K562 (cell line): ENCODE measurements at regions not wholly inside any gene's neighbourhood (a gene's known extent, or its start where the extent isn't known, plus 50 kb on each side); places are given as distances from the start of the nearest gene placed in this dataset.

Source experiments
- ATAC-seq: fragments of 200-7000 bp; cut with Tn5 transposase; 3 replicates; pipeline ENCODE4 v1.9.1; 2020; ENCODE audit warnings: moderate library complexity
- BruUV-seq: library from RNA; stranded (reverse); fragments of 400-500 nt; replicated peaks from 2 replicates; lab custom pipeline; 2021; lab: Mats Ljungman, UMichigan
- CTCF ChIA-PET: fragments of 300-600 bp; formaldehyde crosslinking; extraction: SDS; loops from one replicate; lab custom pipeline; 2021; ENCODE audit warnings: low intra/inter-chr PET ratio; lab: Yijun Ruan, JAX
- POLR2A ChIA-PET: fragments of 300-600, 350-650 bp; sonication (Branson Sonifier 250); formaldehyde crosslinking; extraction: SDS; loops from one replicate; lab custom pipeline; 2021; ENCODE audit warnings: antibody characterized with exemption, inconsistent platforms; lab: Yijun Ruan, JAX
- DNase-seq, 4 experiments: peaks; one replicate each; pipeline versions ENCODE4 v3.0.0 to v3.0.0-alpha.2; 2011 to 2018; ENCODE audit warnings: low spot score in 3 of 4, mixed read lengths in 3 of 4; ENCODE audit errors: extremely low read depth in 1 of 4
- FAIRE-seq: peaks from 2 replicates; lab custom pipeline; 2011; peaks lifted over from hg19 to GRCh38; lab: Jason Lieb, UNC
- H2AFZ ChIP-seq: 2 replicates; pipeline ENCODE4 v1.6.0; 2011; ENCODE audit warnings: low read depth, low read length, control low read depth, inconsistent platforms
- H3K27ac ChIP-seq: fragments of 200-600 bp; 3 replicates; pipeline ENCODE4 v1.8.0; 2011; ENCODE audit warnings: low read depth, mild to moderate bottlenecking, control low read depth, inconsistent platforms, low read length, moderate library complexity, mixed read lengths; ENCODE audit errors: extremely low read depth
- H3K27me3 ChIP-seq, 2 experiments: fragments of 300-600 bp in 1 of 2; 2 replicates in 1 of 2; 3 replicates in 1 of 2; pipeline versions ENCODE4 v1.6.0 to v1.8.0; 2011; ENCODE audit warnings: inconsistent platforms in 2 of 2, low read length in 2 of 2, mild to moderate bottlenecking in 1 of 2, mixed read lengths in 1 of 2, moderate library complexity in 1 of 2; ENCODE audit not compliant: control insufficient read depth in 2 of 2, insufficient read depth in 2 of 2
- H3K36me3 ChIP-seq: fragments of 300-600 bp; 3 replicates; pipeline ENCODE4 v1.8.0; 2011; ENCODE audit warnings: mild to moderate bottlenecking, low read length, inconsistent platforms; ENCODE audit not compliant: control insufficient read depth, insufficient read depth
- H3K4me1 ChIP-seq, 2 experiments: fragments of 200-600 bp in 1 of 2; replicated peaks in 1 of 2; 2 replicates in 1 of 2; 3 replicates in 1 of 2; pipeline versions ENCODE4 v1.5.1 to v1.8.0; 2011; ENCODE audit warnings: inconsistent platforms in 2 of 2, low read length in 2 of 2, mild to moderate bottlenecking in 1 of 2, mixed read lengths in 1 of 2, moderate library complexity in 1 of 2; ENCODE audit not compliant: control insufficient read depth in 2 of 2, insufficient read depth in 2 of 2
- H3K4me2 ChIP-seq: 2 replicates; pipeline ENCODE4 v1.6.1; 2011; ENCODE audit warnings: low read length, control low read depth, inconsistent platforms, mixed read lengths; ENCODE audit not compliant: insufficient read depth
- H3K4me3 ChIP-seq: fragments of 200-600 bp; sonication (generic), shearing (Covaris generic); 2 replicates; pipeline ENCODE4 v1.5.1; 2016; ENCODE audit warnings: control low read depth, inconsistent platforms
- H3K79me2 ChIP-seq: fragments of 200-600 bp; 3 replicates; pipeline ENCODE4 v1.8.0; 2011; ENCODE audit warnings: low read length, inconsistent platforms; ENCODE audit not compliant: control insufficient read depth, insufficient read depth
- H3K9ac ChIP-seq, 2 experiments: 2 replicates each; pipeline versions ENCODE4 v1.6.0 to v1.6.1; 2011; ENCODE audit warnings: low read depth in 2 of 2, low read length in 2 of 2, control low read depth in 1 of 2, inconsistent platforms in 1 of 2, mild to moderate bottlenecking in 1 of 2, mixed read lengths in 1 of 2; ENCODE audit not compliant: insufficient read depth in 1 of 2
- H3K9me1 ChIP-seq: one replicate; pipeline ENCODE4 v1.6.0; 2011; ENCODE audit warnings: inconsistent platforms, mild to moderate bottlenecking, low read length, moderate library complexity; ENCODE audit not compliant: control insufficient read depth, insufficient read depth
- H3K9me3 ChIP-seq: replicated peaks from 2 replicates; pipeline ENCODE4 v1.5.1; 2011; ENCODE audit warnings: low read depth, low read length, inconsistent platforms; ENCODE audit not compliant: control insufficient read depth, insufficient read depth
- H4K20me1 ChIP-seq: replicated peaks from 2 replicates; pipeline ENCODE4 v1.6.1; 2011; ENCODE audit warnings: low read length, inconsistent platforms, mixed read lengths; ENCODE audit not compliant: control insufficient read depth, insufficient read depth
- CSDE1 ChIP-seq, 2 experiments: fragments of 450-650 bp; IDR thresholded peaks; 2 replicates each; pipeline ENCODE4 v1.6.1; 2016; ENCODE audit warnings: mild to moderate bottlenecking in 1 of 2
- DNMT1 ChIP-seq: fragments of 450-650 bp; IDR thresholded peaks from 2 replicates; pipeline ENCODE4 v1.6.1; 2016; ENCODE audit warnings: antibody characterized with exemption, mild to moderate bottlenecking
- EP300 ChIP-seq: IDR thresholded peaks from 2 replicates; pipeline ENCODE4 v1.6.1; 2012; ENCODE audit warnings: low read length, improper control_type of control experiment
- ETV5 ChIP-seq: sonication (generic); formaldehyde crosslinking; IDR thresholded peaks from 2 replicates; pipeline ENCODE4 v1.4.0; 2020; ENCODE audit warnings: low read depth, mild to moderate bottlenecking, missing genetic modification reagents
- GTF2B ChIP-seq: IDR thresholded peaks from 2 replicates; pipeline ENCODE4 v1.6.1; 2011; ENCODE audit not compliant: insufficient read length; ENCODE audit errors: extremely low read depth
- JUND ChIP-seq, 2 experiments: IDR thresholded peaks; 2 replicates in 1 of 2; 3 replicates in 1 of 2; pipeline ENCODE4 v1.6.1; 2011; ENCODE audit warnings: borderline replicate concordance in 2 of 2, low read depth in 2 of 2, low read length in 2 of 2, improper control_type of control experiment in 1 of 2, missing biosample characterization in 1 of 2, missing genetic modification characterization in 1 of 2, missing genetic modification reagents in 1 of 2
- MAX ChIP-seq: sonication (generic); formaldehyde crosslinking; IDR thresholded peaks from 2 replicates; pipeline ENCODE4 v1.9.0; 2022; ENCODE audit warnings: mild to moderate bottlenecking, missing genetic modification reagents
- MCM2 ChIP-seq: fragments of 450-650 bp; IDR thresholded peaks from 2 replicates; pipeline ENCODE4 v1.6.1; 2017; ENCODE audit warnings: low read depth, mild to moderate bottlenecking
- NR2C1 ChIP-seq, 2 experiments: fragments of 450-650 bp; IDR thresholded peaks; 2 replicates each; pipeline ENCODE4 v1.6.1; 2017; ENCODE audit warnings: mild to moderate bottlenecking in 2 of 2, antibody characterized with exemption in 1 of 2, inconsistent platforms in 1 of 2, missing compliant biosample characterization in 1 of 2, missing genetic modification characterization in 1 of 2
- POLR2G ChIP-seq: fragments of 200-400 bp; formaldehyde crosslinking; IDR thresholded peaks from 2 replicates; pipeline ENCODE4 v1.6.1; 2017; ENCODE audit warnings: low read depth, mild to moderate bottlenecking, antibody characterized with exemption, low read length, moderate library complexity
- SMAD2 ChIP-seq: fragments of 150-350 bp; IDR thresholded peaks from 2 replicates; pipeline ENCODE4 v1.6.1; 2014; ENCODE audit warnings: low read depth, mild to moderate bottlenecking, low read length
- SMAD4 ChIP-seq: fragments of 250-450 bp; sonication (Bioruptor Pico); conservative IDR thresholded peaks from 2 replicates; pipeline ENCODE4 v1.8.0; 2021; ENCODE audit warnings: inconsistent platforms, mild to moderate bottlenecking, moderate library complexity
- TBL1XR1 ChIP-seq, 2 experiments: IDR thresholded peaks; 2 replicates each; pipeline ENCODE4 v1.6.1; 2012; ENCODE audit warnings: improper control_type of control experiment in 2 of 2, low read length in 2 of 2, mild to moderate bottlenecking in 1 of 2
- ZKSCAN3 ChIP-seq: fragments of 250-450 bp; sonication (Bioruptor Pico); IDR thresholded peaks from 2 replicates; pipeline ENCODE4 v1.4.0; 2020
- ZNF253 ChIP-seq: fragments of 250-450 bp; sonication (Bioruptor Pico); conservative IDR thresholded peaks from 2 replicates; pipeline ENCODE4 v1.6.1; 2021; ENCODE audit warnings: mild to moderate bottlenecking
- ZNF347 ChIP-seq: fragments of 450-650 bp; formaldehyde crosslinking; IDR thresholded peaks from 2 replicates; pipeline ENCODE4 v1.4.0; 2020; ENCODE audit warnings: low read depth, mild to moderate bottlenecking, moderate library complexity
- ZNF395 ChIP-seq: fragments of 200-800 bp; sonication (Bioruptor generic); IDR thresholded peaks from 2 replicates; pipeline ENCODE4 v1.6.1; 2017; ENCODE audit warnings: missing genetic modification characterization, missing compliant biosample characterization
- ZNF583 ChIP-seq: fragments of 250-450 bp; sonication (Bioruptor Pico); IDR thresholded peaks from 2 replicates; pipeline ENCODE4 v1.4.0; 2020
- ZNF764 ChIP-seq: fragments of 250-450 bp; sonication (Bioruptor Pico); IDR thresholded peaks from 2 replicates; pipeline ENCODE4 v1.4.0; 2020; ENCODE audit warnings: low read depth, mild to moderate bottlenecking, moderate library complexity
- ZNF766 ChIP-seq: fragments of 200-800 bp; sonication (Bioruptor generic); conservative IDR thresholded peaks from 2 replicates; pipeline ENCODE4 v1.6.1; 2016; ENCODE audit warnings: missing genetic modification characterization, missing compliant biosample characterization
- WGBS: fragments of 100-300 bp; shearing (Covaris generic); methylation state at CpG from one replicate; pipeline ENCODE4 v1.1.6; 2016; ENCODE audit warnings: low coverage, mixed read lengths; ENCODE audit not compliant: insufficient coverage; ENCODE audit errors: missing lambda C conversion rate; 5-methylcytosine and 5-hydroxymethylcytosine counted together
- in situ Hi-C: fragments of 300-500 bp; cut with MboI; formaldehyde crosslinking; loops from 4 replicates; pipeline ENCODE4 v1.15.0; 2018; ENCODE audit warnings: inconsistent platforms, mixed read lengths
- intact Hi-C: fragments of 100-400 bp; cut with micrococcal nuclease; formaldehyde crosslinking; loops from 2 replicates; pipeline ENCODE4 v1.14.2; 2022
- TF ChIP-seq, protein P1 (sequence below): sonication (generic); formaldehyde crosslinking; IDR thresholded peaks from 2 replicates; pipeline ENCODE4 v1.8.1; 2023; ENCODE audit warnings: mild to moderate bottlenecking, missing genetic modification reagents, moderate library complexity

DNA sequence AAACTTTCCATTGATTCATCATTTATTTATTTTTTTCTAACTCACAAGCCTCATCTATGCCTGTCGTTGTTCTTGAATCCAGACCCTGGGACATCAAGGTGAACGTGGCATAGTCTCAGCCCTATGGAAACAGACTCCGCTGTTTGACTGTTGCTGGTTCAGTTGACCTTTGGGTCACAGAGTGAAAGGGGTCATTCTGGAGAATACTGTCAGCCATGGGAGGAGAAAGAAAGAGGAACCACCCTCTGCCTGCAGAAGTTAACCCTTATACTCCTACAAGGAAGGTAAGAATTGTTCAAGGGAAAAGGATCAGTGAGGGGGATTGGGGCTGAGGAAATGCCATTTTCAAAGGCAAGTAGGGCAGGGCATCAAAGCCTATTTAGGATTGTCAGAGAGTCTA is 387.6 kb upstream of the MAF start:
- Histone ChIP-seq H3K4me2 (no peak overlapping the region), H3K9me3 (no peaks in the 10 kb centered on the region), H3K27me3 (no peaks in the 10 kb centered on the region), H3K27ac (peak overlapping the region; percentile 42; the same call in 1 of the 3 replicates), H3K79me2 (no peaks in the 10 kb centered on the region), H2AFZ (peak overlapping the region; percentile 58), H3K9me1 (no peaks in the 10 kb centered on the region), H3K9ac (no peak overlapping the region), H3K36me3 (no peaks in the 10 kb centered on the region), H3K4me1 (peaks cover 0 to 21% of the 10 kb centered on the region in 2 experiments; a peak in 4 of 5 replicates), H3K4me3 (no peak overlapping the region), H4K20me1 (no peaks in the 10 kb centered on the region)
- ATAC-seq (peak; percentile 56), DNase-seq (peak in 1 of 4 experiments; percentile 23), FAIRE-seq (no peak)
- WGBS, result 41% methylated on average over 3 of the region's 3 CpGs
- in situ Hi-C loops, result no loop called here
- intact Hi-C loops, result no loop called here
- BruUV-seq, result no TSS peak
- POLR2A ChIA-PET, result no interaction called here
- CTCF ChIA-PET, result no interaction called here
- TF ChIP-seq ZNF395 (CRISPR knock-in tag) (no peak), ZNF347 (no peak), ZKSCAN3 (no peak), ZNF766 (CRISPR knock-in tag) (0 out of 2 replicates have a peak, but pooled peaks have one; percentile 45), JUND (IDR thresholded peaks at IDR 0.05; ENCODE audit: borderline replicate concordance, low read depth, low read length) (no peak), JUND (tag; IDR thresholded peaks at IDR 0.05; ENCODE audit: borderline replicate concordance, low read depth, low read length) (0 out of 3 replicates have a peak, but pooled peaks have one; percentile 12), ZNF583 (0 out of 2 replicates have a peak, but pooled peaks have one; percentile 45), MCM2 (no peak), ETV5 (CRISPR knock-in tag) (no peak), GTF2B (no peak), ZNF764 (no peak), SMAD2 (no peak), POLR2G (no peak), TBL1XR1 (IDR thresholded peaks at IDR 0.05; ENCODE audit: low read length in 2 of 2) (no peak), SMAD4 (CRISPR knock-in tag) (0 out of 2 replicates have a peak, but pooled peaks have one; percentile 28), EP300 (no peak), DNMT1 (no peak), NR2C1 (IDR thresholded peaks at IDR 0.05) (peak; percentile 71), NR2C1 (tag; IDR thresholded peaks at IDR 0.05) (peak; percentile 85), ZNF253 (CRISPR knock-in tag) (no peak), CSDE1 (IDR thresholded peaks at IDR 0.05) (no peak), MAX (CRISPR knock-in tag) (no peak)
- TF ChIP-seq, protein P1, sequence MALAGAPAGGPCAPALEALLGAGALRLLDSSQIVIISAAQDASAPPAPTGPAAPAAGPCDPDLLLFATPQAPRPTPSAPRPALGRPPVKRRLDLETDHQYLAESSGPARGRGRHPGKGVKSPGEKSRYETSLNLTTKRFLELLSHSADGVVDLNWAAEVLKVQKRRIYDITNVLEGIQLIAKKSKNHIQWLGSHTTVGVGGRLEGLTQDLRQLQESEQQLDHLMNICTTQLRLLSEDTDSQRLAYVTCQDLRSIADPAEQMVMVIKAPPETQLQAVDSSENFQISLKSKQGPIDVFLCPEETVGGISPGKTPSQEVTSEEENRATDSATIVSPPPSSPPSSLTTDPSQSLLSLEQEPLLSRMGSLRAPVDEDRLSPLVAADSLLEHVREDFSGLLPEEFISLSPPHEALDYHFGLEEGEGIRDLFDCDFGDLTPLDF, result no peak
